ENCODE measurements at regions not wholly inside any gene's neighbourhood (a gene's known extent, or its start where the extent isn't known, plus 50 kb on each side); places are given as distances from the start of the nearest gene placed in this dataset.

DNA sequence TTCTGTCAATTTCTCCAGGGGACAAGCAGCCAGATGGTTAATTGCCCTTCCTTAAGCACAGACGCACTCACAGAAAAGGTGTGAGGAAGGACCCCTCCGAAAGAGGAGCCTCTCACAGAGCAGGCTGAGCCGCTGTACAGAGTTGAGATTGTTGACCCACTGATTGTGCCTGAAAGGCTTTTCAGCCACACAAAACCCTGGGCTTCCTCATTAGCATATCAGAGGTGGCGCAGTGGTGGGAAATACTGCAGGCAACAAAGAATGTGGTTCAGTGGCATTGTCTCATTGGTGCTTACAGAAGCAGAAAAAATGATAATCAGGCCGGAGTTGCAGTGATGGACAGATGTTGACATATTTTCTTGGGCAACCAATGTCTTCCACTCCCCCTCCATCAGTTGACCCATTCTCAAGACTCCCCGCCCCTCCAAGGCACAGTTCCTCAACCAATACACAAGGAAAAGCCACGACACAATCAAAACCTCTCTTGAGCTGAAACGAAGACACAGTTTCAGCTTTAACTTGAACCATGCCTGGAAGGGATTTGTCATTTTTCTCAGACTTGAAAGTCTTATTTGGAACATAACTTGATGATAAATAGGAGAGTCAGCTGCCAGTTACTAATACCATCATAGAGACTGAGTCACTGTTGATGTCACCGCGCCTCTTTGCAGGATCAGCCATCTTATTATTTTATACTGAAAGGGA, 53.1 kb downstream of the ATXN3L start:
- DNase-seq = no peak

- DNase-seq = no peak
Observed at GRCh38 chrX:13265549-13266132, 54.2 kb downstream of the ATXN3L start.

- no peak for DNase-seq
Observed at GRCh38 chrX:13265111-13265510, 54.7 kb downstream of the ATXN3L start.

DNA sequence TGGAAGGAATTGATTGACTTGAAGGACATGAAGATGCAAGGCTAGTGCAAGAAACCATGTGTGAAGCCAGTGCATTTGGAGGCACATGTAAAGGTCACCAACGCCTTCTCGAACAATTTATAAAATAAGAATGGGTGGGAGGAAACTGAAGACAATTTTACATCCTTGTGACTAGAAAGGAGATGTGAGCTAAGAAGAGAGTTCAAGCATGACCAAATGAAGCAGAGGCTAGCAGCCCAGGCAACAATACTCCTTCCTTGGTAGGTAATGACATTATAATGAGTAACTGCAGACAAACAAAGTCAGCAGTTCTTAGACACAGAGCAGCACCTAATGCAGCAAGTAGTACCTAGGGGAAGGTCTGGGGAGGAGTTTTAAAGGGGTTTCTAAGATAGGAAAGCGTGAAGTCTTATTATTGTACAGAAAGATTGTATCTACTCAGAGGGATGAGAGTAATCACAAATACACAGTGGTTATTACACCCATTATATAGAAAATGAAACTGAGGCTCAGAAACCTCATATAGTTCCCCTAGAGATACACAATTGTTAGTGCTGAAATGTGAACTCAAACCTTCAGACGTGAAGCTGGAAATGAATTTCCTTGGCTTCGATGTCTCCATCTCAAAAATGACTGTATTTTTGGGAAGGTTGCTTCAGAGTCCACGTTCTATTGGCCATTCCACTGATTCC, 56.1 kb downstream of the ATXN3L start:
- no peak for DNase-seq

GRCh38 chrX:13261348-13261747, 58.5 kb downstream of the ATXN3L start:
- no peak for DNase-seq

- no peak for DNase-seq
Observed at GRCh38 chrX:13260598-13260997, 59.3 kb downstream of the ATXN3L start.

- DNase-seq = no peak
Observed at GRCh38 chrX:13258725-13259124, 61.1 kb downstream of the ATXN3L start.

DNA sequence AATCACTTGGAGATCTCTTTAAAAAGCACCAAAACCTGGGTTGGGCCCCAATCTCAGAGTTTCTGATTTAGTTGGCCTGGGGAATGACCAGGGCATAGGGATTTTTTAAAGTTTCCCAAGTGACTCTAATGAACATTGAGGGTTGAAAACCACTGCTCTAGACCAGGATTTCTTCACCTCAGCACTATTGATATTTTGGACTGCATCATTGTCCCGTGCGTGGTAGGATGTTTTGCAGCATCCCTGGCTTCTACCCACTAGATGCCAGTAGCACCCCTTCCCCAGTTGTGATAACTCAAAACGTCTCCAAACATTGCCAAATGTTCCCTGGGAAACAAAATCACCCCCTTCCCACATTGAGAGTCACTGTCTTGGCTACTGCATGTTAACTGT, 61.8 kb downstream of the ATXN3L start:
- no peak for DNase-seq

DNA sequence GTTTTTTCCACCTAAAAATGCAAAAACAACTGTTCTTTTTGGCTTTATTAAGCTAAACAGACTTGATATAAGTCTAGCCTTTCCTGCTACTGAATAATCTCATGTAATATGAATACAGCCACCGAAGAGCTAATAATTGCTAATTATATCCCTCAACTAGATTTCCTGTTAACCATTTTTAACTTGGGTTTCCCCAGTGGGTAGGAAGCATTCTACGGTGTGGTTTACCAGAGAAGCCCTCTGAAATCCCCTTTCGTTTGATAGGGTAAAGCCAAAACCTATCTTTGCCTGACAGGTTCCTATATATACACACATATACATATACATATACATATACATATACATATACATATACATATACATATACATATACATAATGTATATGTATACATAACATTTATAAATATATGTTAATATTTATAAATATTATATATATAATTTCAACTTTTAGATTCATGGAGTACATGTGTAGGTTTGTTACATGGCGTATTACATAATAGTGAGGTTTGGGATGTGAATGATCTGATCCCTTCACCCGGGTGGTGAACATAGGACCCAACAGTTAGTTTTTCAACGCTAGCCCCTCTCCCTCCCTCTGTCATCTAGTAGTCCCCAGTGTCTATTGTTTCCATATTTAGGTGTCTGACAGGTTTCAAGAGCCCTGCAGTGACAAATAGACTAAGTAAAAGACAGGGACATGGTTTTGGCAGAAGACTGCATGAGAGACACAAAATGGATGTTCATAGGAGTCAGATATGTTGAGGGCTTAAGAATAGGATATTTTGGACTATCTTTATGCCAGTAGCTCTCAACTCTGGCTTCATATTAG, 62.4 kb downstream of the ATXN3L start:
- DNase-seq = no peak

DNA sequence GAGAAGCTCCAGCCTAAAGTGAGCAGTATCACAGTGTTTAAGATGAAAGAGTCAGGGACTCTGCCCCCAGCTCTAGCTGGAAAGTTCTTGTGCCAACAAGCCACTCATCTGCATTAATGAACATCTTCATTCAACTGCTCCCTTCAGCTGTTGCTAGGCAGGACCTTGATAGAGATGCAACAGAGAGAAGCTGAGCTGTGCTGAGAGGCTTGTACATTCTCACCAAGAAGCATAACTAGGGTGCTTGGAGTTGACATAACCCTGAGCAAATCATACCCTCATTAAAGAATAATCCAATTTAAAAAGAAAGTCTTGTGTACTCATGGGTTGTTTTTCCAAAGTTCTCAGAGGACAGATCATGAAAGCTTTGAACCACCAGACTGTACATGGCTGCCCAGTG, 63.2 kb downstream of the ATXN3L start:
- no peak for DNase-seq

- no peak for DNase-seq
Observed at GRCh38 chrX:13254870-13255269, 65.0 kb downstream of the ATXN3L start.

- no peak for DNase-seq
Observed at GRCh38 chrX:13254076-13254785, 65.6 kb downstream of the ATXN3L start.

DNA sequence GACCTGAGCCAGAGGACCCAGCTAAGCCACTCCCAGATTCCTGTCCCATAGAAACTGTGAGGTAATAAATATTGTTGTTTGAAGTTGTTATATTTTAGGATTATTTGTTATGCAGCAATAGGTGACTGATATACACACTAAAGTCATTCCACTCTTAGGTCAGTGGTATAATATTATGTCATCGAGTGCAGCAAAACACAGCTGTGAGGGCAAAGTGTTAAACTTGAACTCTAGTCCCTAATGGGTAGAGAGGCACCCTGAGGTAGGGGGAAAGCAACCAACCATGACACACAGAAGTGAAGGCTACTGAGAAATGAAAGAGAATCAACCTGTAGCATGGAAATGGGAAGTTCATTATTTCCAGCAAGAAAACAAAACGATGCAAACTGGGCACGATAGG, 66.6 kb downstream of the ATXN3L start:
- no peak for DNase-seq

DNA sequence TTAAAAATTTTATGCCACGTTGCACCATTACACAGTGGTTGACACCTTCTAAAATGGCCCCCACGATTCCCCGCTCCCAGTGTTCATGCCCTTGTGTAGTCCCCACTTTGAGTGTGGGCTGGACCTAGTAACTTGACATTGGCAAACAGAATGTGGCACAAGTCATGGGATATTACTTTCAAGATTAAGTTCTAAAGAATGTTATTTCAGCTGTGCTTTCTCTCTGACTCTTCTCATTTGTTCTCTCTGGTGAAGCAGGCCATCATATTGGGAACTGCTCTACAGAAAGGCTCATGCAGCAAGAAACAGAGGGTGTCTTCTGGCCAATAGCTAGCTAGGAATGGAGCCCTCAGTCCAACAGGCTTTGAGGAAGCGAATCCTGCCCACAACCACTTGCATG, 67.1 kb downstream of the ATXN3L start:
- no peak for DNase-seq

- DNase-seq = no peak
Observed at GRCh38 chrX:13250826-13251580, 68.8 kb downstream of the ATXN3L start.

GRCh38 chrX:13248867-13249486, 70.9 kb downstream of the ATXN3L start:
- no peak for DNase-seq

DNA sequence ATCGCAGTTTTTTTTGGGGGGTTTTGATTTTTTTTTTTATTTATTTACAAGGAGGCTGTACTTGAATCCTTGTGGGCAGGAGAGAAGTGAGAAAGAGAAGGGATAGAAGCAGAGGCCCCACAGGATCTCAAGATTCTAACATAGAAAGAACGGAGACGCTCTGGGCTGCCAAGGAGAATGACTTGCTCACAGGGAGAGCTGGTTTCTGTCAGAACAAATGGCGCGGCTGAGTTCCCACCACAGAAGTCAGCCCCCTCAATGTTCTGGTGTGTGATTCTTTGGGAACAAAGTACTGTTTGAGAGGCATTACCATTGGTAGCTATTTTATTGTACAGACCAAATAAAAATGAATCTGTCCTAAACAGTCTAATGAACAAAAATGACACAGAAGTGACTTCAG, 80.6 kb downstream of the ATXN3L start:
- DNase-seq = no peak

GRCh38 chrX:13235930-13236329, 83.9 kb downstream of the ATXN3L start:
- peak; percentile 31 for DNase-seq

DNA sequence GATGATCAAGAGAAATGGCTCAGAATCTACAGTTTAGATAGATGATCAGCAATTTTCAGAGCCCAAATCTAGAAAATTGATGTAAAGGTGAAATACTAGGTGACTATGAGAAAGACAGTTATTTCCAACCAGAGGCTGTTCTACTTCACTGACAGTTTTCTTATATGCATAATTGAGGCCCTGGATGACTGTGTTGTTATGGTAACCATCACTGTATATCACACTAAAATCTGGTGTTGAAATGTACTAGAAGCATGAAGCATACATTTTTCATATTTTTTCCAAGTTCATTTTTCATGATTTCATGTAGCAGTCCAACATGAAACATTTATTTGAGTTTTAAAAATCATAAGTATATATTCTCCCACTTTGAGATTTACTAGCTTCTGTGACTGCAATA, 87.4 kb downstream of the ATXN3L start:
- no peak for DNase-seq

DNA sequence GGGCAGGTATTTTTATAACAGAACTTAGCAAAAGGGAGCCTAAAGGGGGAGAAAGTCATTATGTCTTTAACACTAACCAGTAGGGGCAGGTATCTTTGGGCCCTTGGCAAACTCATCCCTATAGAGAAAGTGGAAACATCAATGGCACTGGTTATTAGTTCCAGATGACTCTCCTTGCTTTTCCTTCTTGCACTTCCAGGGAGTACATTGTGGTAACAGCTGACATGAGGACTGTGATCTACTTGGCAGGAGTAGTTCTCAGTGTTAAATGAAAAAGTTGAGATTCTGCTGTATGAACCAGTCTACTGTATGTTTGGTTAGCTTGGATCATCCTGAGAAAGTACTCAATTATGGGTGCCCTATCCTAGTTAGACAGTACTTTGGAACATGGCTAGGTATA, 93.6 kb downstream of the ATXN3L start:
- DNase-seq = no peak

DNA sequence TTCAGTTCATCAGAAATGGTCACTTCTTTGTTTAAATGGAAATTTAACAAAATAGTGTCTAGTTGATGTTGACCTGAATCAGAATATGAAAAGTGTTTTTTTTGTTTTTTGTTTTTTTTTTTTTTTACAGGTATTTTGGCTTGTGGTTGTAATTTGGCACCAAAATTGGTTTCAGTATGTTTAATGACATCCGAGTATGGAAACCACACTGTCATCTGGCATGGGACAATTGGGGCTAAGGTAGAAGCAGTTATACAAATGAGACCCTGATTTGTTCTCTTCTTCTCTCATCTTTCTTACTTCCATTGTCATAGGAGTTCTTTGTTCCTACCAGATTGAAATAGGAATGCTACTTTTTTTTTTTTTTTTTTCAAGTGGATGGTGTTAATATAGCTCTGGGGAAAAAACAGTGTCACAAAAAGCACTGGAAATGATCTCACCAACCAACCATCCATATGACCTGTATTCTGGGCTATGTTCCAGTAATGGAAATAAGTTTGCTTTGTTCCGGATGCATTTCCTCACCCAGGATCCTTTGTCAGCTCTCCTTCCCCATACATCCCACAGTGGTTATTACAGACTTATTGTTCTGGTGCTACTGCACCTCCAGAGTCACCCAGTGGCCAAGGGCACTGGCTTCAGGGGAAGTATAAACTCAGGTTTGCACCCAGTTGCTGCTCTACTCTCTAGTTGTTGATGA, 95.8 kb downstream of the ATXN3L start:
- DNase-seq = peak; percentile 62
